ENCODE measurements at regions not wholly inside any gene's neighbourhood (a gene's known extent, or its start where the extent isn't known, plus 50 kb on each side); places are given as distances from the start of the nearest gene placed in this dataset.

DNA sequence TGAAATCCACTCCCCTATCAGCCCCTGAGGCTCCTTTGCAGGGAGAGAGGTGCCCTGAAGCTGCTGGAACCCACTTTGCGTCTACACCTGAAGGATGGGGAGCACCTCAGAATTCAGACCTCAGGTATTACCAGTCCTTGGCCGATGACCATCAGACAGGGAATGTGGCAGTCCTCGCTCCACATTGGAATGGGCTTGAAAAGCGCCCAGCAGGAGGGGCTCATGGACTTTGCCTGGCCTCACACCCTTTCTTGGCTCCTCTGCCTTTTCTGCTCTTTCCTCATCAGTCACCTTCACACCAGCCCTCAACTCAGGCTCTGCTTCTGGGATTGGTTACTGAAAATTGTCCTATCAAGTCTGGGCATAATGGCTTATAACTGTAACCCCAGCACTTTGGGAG lies 83.9 kb downstream of the BARX1 start:
- Histone ChIP-seq H3K36me3 (no peaks in the 10 kb centered on the region), H3K27me3 (no peaks in the 10 kb centered on the region), H3K4me3 (ENCODE audit: low read depth, low read length) (no peak overlapping the region), H3K9me3 (no peaks in the 10 kb centered on the region), H3K4me1 (no peaks in the 10 kb centered on the region)
- TF ChIP-seq, protein P1, sequence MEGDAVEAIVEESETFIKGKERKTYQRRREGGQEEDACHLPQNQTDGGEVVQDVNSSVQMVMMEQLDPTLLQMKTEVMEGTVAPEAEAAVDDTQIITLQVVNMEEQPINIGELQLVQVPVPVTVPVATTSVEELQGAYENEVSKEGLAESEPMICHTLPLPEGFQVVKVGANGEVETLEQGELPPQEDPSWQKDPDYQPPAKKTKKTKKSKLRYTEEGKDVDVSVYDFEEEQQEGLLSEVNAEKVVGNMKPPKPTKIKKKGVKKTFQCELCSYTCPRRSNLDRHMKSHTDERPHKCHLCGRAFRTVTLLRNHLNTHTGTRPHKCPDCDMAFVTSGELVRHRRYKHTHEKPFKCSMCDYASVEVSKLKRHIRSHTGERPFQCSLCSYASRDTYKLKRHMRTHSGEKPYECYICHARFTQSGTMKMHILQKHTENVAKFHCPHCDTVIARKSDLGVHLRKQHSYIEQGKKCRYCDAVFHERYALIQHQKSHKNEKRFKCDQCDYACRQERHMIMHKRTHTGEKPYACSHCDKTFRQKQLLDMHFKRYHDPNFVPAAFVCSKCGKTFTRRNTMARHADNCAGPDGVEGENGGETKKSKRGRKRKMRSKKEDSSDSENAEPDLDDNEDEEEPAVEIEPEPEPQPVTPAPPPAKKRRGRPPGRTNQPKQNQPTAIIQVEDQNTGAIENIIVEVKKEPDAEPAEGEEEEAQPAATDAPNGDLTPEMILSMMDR (IDR thresholded peaks at IDR 0.05; ENCODE audit: low read depth, low read length): no peak
- no peak for DNase-seq

DNA sequence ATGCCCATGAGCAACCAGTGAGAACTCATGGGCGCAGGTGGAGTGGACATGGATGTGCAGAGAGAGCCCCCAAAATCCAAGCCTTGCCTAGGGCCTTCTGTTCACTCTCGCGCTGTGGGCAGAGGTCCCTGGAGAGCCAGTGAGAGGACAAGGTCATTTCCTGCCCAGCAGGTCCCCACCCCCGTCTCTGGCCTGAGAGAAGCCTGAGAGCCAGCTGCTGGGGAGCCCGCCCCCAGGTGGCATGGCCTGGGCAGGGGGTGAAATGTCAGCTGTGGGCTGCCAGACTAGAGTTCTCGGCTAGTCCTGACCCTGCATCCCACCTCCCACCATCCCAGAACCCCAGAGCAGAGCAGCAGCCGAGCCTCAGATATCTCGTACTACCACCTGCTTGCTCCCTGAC lies 85.3 kb downstream of the BARX1 start:
- H3K4me3 ChIP-seq (ENCODE audit: low read depth, low read length): no peak overlapping the region
- TF ChIP-seq, protein P1 (IDR thresholded peaks at IDR 0.05; ENCODE audit: low read depth, low read length): no peak
- H3K27me3 ChIP-seq: no peaks in the 10 kb centered on the region
- DNase-seq: no peak
- H3K36me3 ChIP-seq: no peaks in the 10 kb centered on the region
- no peaks in the 10 kb centered on the region for H3K4me1 ChIP-seq
- no peaks in the 10 kb centered on the region for H3K9me3 ChIP-seq

DNA sequence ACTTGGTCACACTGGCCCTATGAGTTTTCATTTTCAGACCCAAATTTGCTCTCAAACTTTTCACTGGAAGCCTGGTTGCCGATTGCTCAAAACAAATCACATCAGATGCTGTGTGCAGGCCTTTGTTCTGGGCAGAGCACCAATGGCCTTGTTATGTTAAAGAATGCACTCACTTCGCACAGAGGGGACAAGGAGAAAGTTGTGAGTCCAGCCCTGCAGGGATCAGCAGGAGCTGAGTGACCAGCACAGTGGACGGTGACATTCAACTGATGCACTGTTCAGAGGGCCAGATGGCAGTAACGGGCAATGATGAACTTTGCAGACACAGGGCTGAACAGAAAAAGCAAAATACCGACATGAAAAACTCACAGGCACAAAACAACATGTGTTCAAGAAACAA lies 86.1 kb downstream of the BARX1 start:
- Histone ChIP-seq H3K9me3 (no peaks in the 10 kb centered on the region), H3K4me1 (no peaks in the 10 kb centered on the region), H3K4me3 (ENCODE audit: low read depth, low read length) (no peak overlapping the region), H3K36me3 (no peaks in the 10 kb centered on the region), H3K27me3 (no peaks in the 10 kb centered on the region)
- TF ChIP-seq, protein P1 (IDR thresholded peaks at IDR 0.05; ENCODE audit: low read depth, low read length): no peak
- no peak for DNase-seq

DNA sequence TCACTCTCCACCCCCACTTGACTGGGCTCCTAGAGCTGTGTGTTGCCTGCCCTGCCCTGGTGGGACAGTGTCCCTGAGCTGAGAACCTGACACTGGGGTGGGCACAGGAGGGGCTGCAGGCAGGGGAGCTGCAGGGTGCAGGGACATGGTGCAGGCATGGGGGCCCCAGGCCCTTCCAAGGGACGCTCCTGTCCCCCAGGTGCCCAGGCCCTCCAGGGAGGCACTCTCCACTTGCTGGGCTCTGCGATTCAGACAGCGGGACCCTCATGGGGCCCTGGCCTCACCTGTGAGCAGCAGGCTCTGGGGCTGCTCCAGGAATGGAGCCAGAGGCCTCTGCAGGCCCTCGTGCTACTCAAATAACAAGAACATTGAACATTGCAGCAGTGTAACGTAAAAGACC lies 89.4 kb downstream of the BARX1 start:
- no peak for DNase-seq
- no peak overlapping the region for H3K4me3 ChIP-seq (ENCODE audit: low read depth, low read length)
- H3K27me3 ChIP-seq: no peaks in the 10 kb centered on the region
- no peaks in the 10 kb centered on the region for H3K4me1 ChIP-seq
- TF ChIP-seq, protein P1 (IDR thresholded peaks at IDR 0.05; ENCODE audit: low read depth, low read length): no peak
- no peaks in the 10 kb centered on the region for H3K9me3 ChIP-seq
- no peaks in the 10 kb centered on the region for H3K36me3 ChIP-seq

DNA sequence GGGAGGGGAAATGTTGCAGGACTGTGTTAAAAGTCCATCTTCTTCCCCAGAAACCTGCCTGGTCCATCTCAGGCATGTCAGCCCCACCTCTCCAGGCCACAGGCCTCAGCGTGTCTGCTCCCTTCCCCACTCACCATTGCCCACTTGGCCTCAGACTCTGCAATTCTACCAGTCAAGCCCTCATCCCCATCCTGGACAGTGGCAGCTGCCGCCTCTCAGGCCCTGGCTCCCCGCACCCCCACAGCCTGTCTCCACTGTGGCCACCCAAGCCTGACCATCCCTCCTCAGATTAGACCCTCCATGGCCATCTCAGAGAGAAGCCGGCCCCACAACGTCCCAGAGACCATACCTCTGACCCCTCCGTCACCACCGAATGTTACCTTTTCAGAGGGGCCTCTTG lies 89.9 kb downstream of the BARX1 start:
- Histone ChIP-seq H3K27me3 (0 out of 2 replicates have a peak, but pooled peaks cover 3% of the 10 kb centered on the region), H3K4me3 (ENCODE audit: low read depth, low read length) (no peak overlapping the region), H3K9me3 (no peaks in the 10 kb centered on the region), H3K36me3 (no peaks in the 10 kb centered on the region), H3K4me1 (no peaks in the 10 kb centered on the region)
- no peak for DNase-seq
- TF ChIP-seq, protein P1 (IDR thresholded peaks at IDR 0.05; ENCODE audit: low read depth, low read length): no peak

DNA sequence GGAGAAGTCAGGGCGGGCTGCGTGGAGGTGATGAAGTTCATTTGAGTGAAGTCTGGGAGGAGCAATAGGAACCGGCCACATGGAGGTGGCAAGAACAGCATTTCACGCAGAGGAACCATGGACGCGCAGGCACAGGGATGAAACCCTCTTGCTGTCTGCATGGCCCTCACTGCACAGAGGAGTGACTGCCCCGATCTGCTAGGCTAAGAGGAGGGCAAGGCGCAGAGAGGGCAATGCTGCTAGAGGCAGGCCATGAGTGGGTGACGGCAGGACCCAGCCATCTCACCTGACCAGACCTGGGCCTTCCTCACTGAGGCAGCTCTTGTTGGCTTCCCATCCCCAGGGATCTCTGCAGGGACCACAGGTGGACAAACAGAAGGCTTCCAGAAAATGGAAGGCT lies 90.3 kb downstream of the BARX1 start:
- no peaks in the 10 kb centered on the region for H3K4me1 ChIP-seq
- TF ChIP-seq, protein P1 (IDR thresholded peaks at IDR 0.05; ENCODE audit: low read depth, low read length): no peak
- H3K36me3 ChIP-seq: no peaks in the 10 kb centered on the region
- H3K27me3 ChIP-seq: 0 out of 2 replicates have a peak, but pooled peaks cover 3% of the 10 kb centered on the region
- H3K9me3 ChIP-seq: no peaks in the 10 kb centered on the region
- no peak overlapping the region for H3K4me3 ChIP-seq (ENCODE audit: low read depth, low read length)
- no peak for DNase-seq

Measured in BE2C (cell line).